Coronary artery (tissue), 2 donors: ENCODE measurements at regions not wholly inside any gene's neighbourhood (a gene's known extent, or its start where the extent isn't known, plus 50 kb on each side); places are given as distances from the start of the nearest gene placed in this dataset.
"Not testable (repeated sequence)": the region's sequence is repeated elsewhere in the genome, so short reads cannot be mapped to it uniquely, and the experiment has no call there.

Experiments used
- DNase-seq: peaks from one replicate; pipeline ENCODE4 v3.0.0-alpha.2; 2017; ENCODE audit warnings: low spot score
- H3K27ac ChIP-seq, 2 donors: fragments of 200-600 bp; sonication (generic); one replicate each; pipeline ENCODE4 v1.5.1; 2016 to 2019
- H3K4me3 ChIP-seq: fragments of 200-600 bp; sonication (generic); 2 replicates; pipeline ENCODE4 v1.5.1; 2016; ENCODE audit warnings: mild to moderate bottlenecking, moderate library complexity
- CTCF ChIP-seq: fragments of 200-600 bp; sonication (generic); IDR thresholded peaks from one replicate; pipeline ENCODE4 v1.5.1; 2019; ENCODE audit warnings: antibody characterized with exemption

GRCh38 chr7:17097668-17098297 is 200.7 kb upstream of the AHR start:
- no peak for TF ChIP-seq CTCF

GRCh38 chr7:17098515-17098914 is 199.9 kb upstream of the AHR start:
- Histone ChIP-seq H3K4me3 (no peak overlapping the region), H3K27ac (no peak overlapping the region)
- no peak for TF ChIP-seq CTCF
- DNase-seq = no peak

More at GRCh38 chr7:17097668-17098297, 200.7 kb upstream of the AHR start:
- no peak overlapping the region for H3K27ac ChIP-seq
- no peak for DNase-seq
- H3K4me3 ChIP-seq = no peak overlapping the region

GRCh38 chr7:17099083-17099973 is 199.1 kb upstream of the AHR start:
- no peak for TF ChIP-seq CTCF
- no peak for DNase-seq
- Histone ChIP-seq H3K27ac (no peak overlapping the region), H3K4me3 (no peak overlapping the region)

GRCh38 chr7:17099974-17100509 is 198.4 kb upstream of the AHR start:
- not testable (repeated sequence) for DNase-seq, H3K4me3 ChIP-seq, H3K27ac ChIP-seq

GRCh38 chr7:17101207-17101696 is 197.2 kb upstream of the AHR start:
- no peak for TF ChIP-seq CTCF
- Histone ChIP-seq H3K4me3 (no peak overlapping the region), H3K27ac (no peak overlapping the region)
- DNase-seq = no peak

- Histone ChIP-seq H3K27ac (no peak overlapping the region), H3K4me3 (no peak overlapping the region)
- no peak for TF ChIP-seq CTCF
- DNase-seq = no peak
Observed at GRCh38 chr7:17103170-17103569, 195.3 kb upstream of the AHR start.

GRCh38 chr7:17103984-17104383 is 194.5 kb upstream of the AHR start:
- TF ChIP-seq CTCF = no peak
- no peak overlapping the region for H3K27ac ChIP-seq
- no peak overlapping the region for H3K4me3 ChIP-seq
- DNase-seq = no peak
